H54 (cell line): ENCODE measurements at regions not wholly inside any gene's neighbourhood (a gene's known extent, or its start where the extent isn't known, plus 50 kb on each side); places are given as distances from the start of the nearest gene placed in this dataset.

Experiments
- DNase-seq: peaks from one replicate; pipeline ENCODE4 v3.0.0; 2011; ENCODE audit warnings: low spot score, mixed read lengths; ENCODE audit not compliant: insufficient read length
- FAIRE-seq: peaks from 3 replicates; lab custom pipeline; 2011; peaks lifted over from hg19 to GRCh38; lab: Jason Lieb, UNC
- POLR2A ChIP-seq: IDR thresholded peaks from 2 replicates; pipeline ENCODE4 v1.6.1; 2011; ENCODE audit warnings: low read depth, mild to moderate bottlenecking, low read length

DNA sequence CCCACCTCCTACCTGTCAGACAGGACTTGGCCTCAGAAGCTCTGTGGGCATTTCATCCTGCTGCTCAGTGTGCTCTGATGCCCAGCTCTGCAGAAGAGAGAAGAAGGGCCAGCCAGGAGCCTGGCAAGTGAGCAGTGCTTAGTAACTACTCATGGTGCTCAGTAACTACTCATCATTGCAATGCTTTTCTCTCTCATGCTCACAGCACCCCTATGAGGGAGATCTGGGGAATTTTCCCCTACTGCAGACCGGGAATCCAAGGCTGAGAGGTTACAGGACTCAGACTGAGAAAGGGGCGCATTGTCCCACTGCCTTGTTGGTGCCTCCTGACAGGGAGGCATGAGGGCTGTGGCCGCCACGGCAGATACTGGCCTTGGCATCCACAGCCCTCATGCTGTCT, 261.1 kb downstream of the C16orf95 start:
- FAIRE-seq = no peak
- peak; percentile 47 for DNase-seq

DNA sequence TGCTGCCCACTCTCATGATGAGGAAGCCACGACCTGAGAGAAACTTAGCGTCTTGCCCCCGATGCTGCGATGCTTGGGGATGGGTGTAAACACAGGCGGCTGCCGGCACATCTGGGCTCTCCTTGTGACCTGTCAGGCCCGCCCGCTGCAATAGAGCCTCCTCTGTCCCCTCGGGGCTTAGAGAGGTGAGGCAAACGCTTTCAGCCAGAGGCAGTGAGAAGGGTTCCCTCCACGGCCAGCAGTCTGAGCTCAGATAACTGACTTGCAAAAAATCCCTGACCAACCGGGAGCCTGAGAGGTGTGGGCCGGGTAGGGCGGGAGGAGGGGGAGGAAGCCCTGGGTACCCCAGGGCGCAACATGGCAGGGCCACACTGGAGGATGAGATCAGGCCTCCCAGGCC, 260.6 kb downstream of the C16orf95 start:
- DNase-seq (no peak), FAIRE-seq (no peak)
- TF ChIP-seq POLR2A = no peak

More for the DNA sequence above, 261.1 kb downstream of the C16orf95 start:
- no peak for TF ChIP-seq POLR2A

DNA sequence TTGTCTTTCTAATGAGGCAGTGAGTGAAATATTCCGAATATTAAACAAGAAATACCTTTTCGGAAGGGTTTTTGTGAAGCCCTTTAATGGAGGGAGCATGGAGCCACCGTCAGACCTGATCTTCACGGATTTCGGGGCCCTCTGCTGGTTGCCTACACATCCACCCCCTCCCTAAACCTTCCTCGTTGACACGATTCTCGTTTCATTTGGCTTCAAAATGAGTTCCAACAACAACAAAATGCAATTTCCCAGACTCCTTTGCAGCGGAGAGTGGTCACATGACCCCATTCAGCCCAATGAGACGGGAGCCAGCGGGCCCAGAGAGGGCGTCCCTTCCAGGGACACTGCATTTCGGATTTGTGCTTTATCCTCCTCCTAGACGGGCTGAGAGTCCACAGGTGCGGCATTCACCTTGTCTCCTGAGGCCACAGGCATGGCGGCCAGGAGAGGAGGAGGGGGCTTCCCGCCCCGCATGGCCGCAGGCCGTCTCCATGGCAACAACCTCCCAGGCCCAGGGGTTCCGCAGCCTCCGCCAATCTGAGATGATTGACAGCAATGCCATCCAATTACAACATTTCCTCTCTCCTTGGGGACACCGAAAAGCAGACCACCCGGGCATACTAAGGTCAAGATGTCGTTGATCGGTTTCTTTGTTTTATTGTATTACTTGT, 259.8 kb downstream of the C16orf95 start:
- DNase-seq (no peak), FAIRE-seq (no peak)
- TF ChIP-seq POLR2A = no peak

DNA sequence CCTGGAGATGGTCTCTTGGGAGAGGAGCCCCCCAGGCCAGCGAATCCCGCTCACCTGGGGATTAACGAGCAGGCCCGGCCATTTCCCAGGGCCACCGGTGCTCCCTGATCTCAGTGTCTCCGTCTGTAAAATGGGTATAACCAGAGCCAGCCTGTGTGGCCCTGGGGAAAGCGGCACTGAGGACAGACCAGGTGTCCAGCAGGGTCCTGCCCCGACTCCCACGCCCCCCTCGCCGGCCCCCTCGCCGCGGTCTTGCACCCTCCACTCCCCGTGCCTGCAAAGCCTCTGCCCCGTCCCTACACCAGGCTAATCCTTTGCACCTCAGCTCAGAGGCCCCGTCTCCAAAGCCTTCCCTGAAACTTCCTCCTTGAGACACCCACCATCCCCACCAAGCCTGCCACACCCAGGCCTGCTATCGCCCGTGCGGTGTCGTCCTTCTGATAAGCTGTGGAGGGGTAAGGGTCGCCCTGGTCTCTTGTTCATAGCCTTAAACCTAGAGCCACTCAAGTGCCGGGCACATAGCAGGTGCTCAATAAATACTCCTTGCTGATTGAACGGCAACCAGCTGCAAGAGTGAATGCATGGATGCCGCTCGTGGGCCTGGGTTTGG, 259.1 kb downstream of the C16orf95 start:
- no peak for DNase-seq
- TF ChIP-seq POLR2A = no peak
- FAIRE-seq = no peak

DNA sequence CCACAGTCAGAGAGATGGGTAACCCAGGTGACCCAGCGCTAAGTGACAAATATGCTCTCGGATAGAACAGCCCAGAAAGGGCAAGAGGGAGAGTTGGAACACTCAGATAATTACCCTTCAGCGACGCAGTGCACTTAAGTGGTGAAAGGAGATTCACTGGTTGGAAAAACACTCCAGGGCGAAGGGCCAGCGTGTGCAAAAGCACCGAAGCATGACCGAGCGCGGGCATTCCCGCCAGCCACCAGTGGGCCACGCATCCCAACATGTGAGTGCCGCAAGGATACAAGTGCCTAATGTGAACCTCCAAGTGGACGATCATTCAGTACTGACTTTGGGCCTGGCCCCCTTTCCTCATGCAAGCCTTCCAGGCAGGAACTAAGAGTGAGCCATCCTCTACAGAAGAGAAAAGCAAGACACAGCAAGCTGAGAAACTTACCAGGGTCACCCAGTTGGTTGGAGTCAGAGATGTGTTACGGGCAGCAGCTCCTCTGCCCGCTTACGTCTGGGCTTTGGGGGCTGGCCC, 258.4 kb downstream of the C16orf95 start:
- FAIRE-seq = no peak

DNA sequence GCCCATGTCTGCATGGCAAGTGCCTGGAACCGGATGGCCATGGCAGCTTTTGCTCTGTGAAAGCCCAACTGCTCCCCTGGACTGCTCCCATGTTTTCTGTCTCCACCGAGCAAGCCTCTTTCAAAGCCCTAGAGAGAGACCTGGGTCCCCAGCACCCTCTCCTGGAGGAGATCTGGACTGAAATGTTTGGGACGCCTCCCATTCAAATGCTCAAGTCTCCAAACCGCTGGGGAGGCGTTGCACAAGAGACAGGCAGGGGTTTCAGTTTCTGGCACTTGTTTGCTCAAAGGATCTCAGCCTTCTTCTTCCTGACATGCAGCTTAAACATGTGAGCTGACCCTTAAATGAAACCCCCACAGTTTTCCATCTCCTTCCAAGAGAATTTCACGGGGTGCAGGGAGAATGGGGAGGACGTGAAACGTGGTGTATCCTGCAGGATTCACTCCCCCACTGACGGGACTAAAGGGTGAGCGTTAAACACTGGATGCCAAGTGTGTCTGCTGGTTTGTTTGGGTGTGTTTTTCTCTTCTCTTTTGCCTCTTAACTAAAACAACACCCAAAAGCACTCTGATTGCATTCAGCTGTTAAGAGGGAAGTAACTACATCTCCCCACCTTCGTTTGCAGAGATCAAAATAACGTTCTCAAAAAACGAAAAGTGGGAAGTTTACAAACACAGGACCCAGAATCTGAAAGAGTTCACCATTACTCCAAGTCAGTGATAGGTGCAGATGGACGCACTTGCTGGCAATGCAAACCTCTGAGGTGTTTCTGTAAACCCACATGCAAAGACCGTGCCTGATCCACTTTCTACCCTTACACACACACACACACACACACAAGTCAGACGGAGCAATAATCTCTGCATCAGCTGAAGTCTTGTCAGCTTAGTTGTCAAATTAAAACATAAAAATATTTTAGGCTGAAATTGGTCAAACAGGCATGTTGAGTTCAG, 256.9 kb downstream of the C16orf95 start:
- FAIRE-seq (no peak), DNase-seq (no peak)
- TF ChIP-seq POLR2A = no peak

More for the DNA sequence above, 258.4 kb downstream of the C16orf95 start:
- TF ChIP-seq POLR2A = no peak
- no peak for DNase-seq

DNA sequence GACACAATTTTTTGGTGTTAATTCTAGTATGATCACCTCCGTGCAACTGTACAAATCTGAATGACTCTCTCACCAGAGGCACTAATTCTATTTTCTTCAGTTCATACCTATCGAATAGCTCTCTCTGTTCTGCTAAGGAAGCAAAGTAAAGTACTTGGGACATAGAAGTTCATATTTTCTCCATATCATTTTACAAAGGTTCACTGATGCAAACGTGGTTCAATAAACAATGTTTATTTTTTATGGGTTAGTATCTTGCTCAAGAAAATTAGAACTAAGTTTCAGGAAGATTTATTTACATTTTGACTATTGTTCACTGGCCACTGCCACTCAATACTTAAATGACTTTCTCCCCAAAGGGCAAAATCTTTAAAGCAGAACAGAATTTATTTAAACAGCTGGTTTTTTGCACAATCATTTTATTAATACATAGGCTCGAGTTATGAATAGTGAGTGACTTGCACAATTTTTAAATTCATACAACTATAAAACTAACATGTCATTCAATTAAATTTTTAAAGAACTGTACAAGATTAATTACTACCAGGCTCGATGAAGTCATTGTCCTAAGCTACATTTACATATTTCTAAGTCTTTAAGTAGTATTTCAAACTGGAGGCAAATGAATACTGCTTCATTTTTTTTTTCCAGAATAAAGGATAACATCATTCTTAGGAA, 255.8 kb downstream of the C16orf95 start:
- no peak for TF ChIP-seq POLR2A
- FAIRE-seq (no peak), DNase-seq (no peak)

DNA sequence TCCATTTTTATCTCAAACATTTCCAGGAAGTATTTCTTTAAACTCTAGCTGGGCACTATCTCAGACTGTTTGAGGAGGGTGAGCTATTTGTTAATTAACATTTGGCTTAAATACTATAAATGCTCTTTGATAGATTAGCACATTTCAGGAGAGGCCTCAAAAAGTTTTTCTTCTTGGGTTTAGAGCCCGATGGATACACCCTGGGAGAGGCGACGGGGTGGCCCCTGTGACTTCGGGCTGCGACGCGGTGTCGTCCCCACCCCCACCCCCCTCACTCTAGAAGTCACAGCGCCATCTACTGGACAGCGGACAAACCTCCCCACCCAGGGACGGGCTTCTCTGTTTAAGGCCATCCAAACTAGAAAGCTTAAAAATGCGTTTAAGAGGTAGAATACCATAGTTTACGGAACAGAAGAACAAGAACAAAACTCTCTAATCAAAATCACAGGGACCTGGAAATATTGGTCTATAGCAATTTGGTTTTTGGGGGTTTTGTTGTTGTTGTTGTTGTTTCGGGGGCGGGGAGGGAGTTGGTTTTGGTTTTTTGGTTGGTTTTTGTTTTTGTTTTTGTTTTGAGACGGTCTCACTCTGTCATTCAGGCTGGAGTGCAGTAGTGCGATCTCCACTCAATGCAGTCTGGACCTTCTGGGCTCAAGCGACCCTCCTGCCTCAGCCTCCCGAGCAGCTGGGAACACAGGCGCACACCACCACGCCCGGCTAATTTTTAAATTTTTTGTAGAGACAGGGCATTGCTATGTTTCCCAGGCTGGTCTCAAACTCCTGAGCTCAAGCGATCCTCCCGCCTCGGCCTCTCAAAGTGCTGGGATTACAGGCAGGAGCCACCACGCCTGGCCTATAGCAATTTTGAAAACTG, 254.4 kb downstream of the C16orf95 start:
- FAIRE-seq = no peak
- TF ChIP-seq POLR2A = no peak
- peak; percentile 81 for DNase-seq

DNA sequence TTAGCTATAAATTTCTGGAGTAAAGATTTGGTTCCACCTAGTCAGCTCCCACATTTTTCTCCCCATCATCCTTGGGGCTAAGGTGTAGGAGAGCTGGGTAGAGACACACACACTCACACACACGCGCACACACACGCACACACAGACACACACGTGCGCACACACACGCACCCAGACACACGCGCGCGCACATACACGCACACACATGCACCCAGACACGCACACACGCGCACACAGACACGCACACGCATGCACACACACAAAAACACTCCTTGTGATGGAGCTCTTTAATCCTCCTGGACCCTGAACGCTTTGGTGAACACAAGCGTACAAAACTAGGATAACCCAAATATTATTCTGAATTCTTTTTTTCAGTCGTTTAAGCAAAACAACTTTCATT, 253.6 kb downstream of the C16orf95 start:
- FAIRE-seq = no peak
- TF ChIP-seq POLR2A = no peak
- no peak for DNase-seq

DNA sequence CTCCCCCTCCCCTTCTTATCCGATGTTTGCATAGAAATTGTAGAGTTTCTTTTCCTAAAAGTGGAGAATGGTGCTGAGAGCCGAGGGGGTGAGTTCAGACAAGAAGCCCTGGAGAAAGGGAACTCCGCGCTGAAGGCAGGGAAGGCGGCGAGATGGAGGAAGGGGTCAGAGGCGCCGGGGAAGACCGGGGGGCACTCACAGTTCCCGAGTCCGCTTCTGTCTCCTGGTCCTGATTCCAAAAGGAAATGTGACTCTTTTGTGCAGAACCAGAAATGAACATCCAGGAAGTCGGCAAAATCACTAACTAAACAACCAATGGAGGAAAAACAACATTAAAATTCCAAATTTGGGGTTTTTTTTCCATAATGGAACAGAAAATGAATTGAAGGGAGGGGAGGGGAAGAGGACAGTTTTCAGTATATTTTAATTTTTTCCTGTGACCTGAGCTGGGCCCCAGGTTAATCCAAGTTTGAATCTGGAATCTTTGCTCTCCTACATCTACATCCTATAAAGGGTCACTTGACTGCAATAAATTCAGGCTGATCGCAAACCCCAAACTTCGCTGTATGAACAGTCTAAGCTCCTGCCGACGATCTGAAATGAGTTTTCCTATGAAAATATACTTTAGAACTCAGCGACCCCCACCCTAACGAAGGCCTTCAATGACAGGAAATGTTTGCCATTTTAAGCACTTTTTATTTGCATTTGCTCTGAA, 252.3 kb downstream of the C16orf95 start:
- no peak for DNase-seq
- no peak for TF ChIP-seq POLR2A
- FAIRE-seq = no peak

DNA sequence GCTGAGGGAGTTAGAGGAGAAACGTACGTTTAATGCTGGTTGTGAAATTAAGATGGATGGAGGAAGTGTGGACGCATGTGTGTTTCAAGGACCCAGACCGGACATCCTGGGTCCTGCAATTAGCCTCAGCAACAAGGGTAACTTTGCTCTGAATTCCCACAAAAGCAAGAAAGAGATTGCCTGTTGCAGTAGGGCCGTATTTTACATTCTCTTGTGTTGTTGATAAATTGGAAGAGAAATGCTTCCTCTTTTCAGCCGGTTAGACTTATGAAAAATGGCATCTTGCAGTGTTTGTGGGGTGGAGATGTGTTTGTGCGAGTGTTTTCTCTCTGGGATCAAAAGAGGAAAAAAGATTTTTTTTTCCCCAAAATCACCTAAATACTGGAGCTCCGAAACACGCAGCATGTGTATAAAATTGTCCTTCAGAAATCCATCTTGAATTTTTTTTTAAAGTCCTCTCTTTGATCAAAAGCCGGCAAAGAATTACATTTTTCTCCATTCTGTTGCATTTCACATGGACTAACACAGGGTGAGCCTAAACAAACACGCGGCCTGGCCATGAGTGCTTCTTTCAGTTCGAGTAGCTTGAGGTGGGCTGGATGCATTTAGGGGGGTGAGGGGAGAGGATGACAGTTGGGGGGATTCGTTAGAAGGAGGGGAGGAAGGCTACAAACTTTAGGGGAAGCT, 251.6 kb downstream of the C16orf95 start:
- DNase-seq (no peak), FAIRE-seq (no peak)
- no peak for TF ChIP-seq POLR2A
